SW 1271 (cell line): ENCODE measurements at regions not wholly inside any gene's neighbourhood (a gene's known extent, or its start where the extent isn't known, plus 50 kb on each side); places are given as distances from the start of the nearest gene placed in this dataset.
"Not testable (repeated sequence)": the region's sequence is repeated elsewhere in the genome, so short reads cannot be mapped to it uniquely, and the experiment has no call there.

ENCODE experiments used
- DNase-seq, 2 experiments: peaks; one replicate each; lab custom pipeline; 2025; lab: John Stamatoyannopoulos, UW

GRCh38 chr2:53536583-53537361 is 230.8 kb upstream of the CHAC2 start:
- no peak for DNase-seq

- no peak for DNase-seq
These were observed 232.3 kb upstream of the CHAC2 start for GRCh38 chr2:53535234-53535840.

GRCh38 chr2:53530126-53530525 is 237.5 kb upstream of the CHAC2 start:
- no peak for DNase-seq

DNA sequence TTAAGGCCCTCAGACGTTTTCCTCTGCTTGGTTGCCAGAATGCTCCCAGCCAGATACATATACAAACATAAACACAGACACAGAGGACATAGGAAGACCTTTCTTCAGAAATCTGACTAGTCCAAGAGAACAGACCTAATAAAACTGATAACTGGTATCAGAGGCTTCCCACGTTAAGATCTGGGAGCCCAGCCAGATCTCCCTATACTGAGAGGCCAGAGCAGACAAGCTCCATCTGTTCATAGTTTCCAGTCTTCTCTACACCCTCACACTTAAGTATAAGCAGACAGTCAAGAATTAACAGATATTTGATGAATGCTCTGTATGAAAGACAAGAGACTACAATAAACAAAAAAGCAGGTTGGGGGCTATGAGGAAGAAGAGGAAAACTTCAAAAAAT is 240.5 kb upstream of the CHAC2 start:
- DNase-seq = no peak

DNA sequence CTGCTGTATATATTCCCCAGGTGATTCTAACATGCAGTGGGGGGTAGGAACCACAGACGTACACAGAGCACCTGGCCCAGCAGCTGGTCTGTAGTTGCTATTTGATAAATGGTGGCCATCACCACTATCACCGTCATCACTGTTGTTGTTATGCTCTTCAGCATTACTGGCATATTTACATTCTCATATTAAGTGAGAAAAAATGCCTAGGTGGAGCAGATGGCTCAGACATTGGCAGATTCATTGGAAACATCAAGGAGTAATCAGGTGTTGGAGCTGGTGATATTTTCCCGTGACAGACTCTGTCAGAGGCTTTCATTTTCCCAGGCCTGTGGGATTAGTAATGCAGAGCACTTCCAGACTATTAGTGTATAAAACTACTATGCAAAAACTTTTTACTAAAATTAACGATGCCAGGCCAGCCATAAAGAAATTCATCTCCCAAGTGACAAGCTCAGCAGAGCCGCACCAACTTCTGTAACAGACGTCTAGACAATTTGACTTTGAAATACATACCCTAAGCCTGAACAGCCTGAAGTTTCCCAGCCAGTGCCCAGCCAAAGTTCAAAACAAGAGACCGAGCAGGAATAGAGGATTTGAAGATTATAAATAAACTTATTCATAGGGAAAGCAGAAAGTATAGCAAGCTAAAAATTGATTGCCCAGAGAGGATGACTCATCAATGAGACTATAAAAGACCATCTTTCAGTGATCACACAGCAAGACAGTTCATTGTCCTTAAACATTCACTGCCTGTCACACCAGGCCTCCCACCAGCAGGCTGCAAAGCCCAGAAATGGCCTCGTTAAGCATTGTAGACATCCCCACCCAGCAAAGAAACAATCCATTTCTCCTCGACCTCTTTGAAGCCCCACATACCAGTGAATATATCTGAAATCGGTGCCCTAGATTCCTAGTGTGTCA is 247.4 kb upstream of the CHAC2 start:
- DNase-seq = no peak

DNA sequence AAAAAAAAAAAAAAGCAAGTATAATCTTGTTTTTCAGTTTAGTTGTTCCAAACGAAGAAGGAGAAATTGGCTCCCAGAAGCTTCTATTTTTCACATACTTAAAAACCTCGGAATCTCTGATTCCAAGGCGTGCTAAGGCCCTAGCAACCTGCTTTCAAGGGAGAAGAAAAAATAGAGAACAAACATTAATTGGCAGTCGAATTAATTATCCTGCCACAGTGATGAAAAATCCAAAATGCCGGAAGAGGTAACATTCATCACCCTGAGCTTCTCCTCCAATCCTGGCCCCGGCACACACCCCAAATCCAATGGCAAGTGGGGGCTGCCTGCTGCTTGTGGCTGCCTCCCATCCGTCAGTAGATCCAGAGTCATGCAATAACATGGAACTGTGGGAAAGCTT is 250.2 kb upstream of the CHAC2 start:
- DNase-seq = no peak

- no peak for DNase-seq
These were observed 251.0 kb upstream of the CHAC2 start for GRCh38 chr2:53516650-53517049.

- no peak for DNase-seq
These were observed 251.9 kb upstream of the CHAC2 start for GRCh38 chr2:53515435-53516332.

- no peak for DNase-seq
These were observed 254.4 kb upstream of the CHAC2 start for GRCh38 chr2:53513167-53513666.

- DNase-seq = no peak
These were observed 255.4 kb upstream of the CHAC2 start for GRCh38 chr2:53512071-53512826.

- DNase-seq = no peak
These were observed 256.1 kb upstream of the CHAC2 start for GRCh38 chr2:53511549-53511948.

DNA sequence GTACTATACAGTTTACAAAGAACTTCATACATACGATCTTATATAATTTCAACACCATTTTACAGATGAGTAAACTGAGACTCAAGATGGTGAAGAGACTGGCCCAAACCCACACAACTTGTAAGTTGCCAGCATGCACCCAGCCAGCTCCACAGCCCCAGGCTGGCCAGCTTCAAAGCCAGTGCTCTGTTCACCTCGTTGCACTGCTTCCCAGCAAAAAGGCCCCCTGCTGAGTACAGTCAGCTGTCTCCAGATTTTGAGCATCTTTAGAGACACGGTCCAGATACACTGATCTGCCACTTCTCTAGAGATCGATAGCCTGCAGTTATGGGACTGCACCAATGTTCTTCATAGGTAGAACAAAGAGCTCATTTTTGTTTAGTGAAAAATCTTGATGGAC is 257.2 kb upstream of the CHAC2 start:
- DNase-seq = no peak

DNA sequence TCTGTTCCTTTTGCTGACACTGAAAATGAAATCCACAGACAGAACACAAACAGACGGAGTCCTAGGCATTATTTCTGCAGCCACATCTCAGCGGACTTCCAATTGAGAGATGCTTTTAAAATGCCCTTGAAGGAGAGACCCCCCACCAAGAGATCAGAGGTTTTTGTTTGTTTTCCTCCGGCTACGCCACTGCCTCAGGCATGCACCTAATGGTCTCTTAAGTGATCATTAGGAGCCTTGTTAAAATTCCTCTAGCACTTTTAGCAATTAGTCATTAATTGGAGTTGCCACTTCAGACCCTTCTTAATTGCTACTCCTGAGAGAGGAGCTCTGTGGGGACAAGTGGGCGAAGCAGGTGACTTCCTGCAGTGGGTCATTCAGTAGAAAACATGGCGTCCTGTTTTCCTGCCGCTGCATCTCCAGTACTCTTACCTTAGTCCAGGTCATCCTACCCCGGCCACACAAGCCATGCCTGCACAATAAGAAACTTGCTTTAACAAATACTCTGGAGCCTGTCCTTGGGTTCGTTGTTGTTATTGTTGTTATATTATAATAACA is 257.7 kb upstream of the CHAC2 start:
- DNase-seq = no peak

- DNase-seq = no peak
These were observed 258.9 kb upstream of the CHAC2 start for GRCh38 chr2:53508667-53509066.

GRCh38 chr2:53507070-53507469 is 260.5 kb upstream of the CHAC2 start:
- DNase-seq = not testable (repeated sequence)

DNA sequence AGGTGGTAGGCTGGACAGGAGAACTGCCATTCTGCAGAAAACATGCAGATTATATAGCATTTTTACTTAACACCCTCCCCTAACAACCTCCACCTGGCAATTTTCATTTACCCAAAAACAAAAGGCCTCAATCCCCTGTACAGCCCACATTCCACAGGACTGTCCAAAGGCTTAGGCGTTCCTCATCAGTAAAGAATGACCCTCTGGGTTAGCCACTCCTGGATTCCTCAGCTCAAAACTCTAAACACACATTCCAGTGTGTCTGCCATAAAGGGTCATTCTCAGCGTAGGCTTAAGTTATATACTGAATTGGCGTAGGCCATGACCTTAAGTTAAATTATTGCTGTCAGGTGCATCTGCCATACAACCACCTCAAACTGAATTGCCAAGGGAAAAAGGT is 261.8 kb upstream of the CHAC2 start:
- no peak for DNase-seq

DNA sequence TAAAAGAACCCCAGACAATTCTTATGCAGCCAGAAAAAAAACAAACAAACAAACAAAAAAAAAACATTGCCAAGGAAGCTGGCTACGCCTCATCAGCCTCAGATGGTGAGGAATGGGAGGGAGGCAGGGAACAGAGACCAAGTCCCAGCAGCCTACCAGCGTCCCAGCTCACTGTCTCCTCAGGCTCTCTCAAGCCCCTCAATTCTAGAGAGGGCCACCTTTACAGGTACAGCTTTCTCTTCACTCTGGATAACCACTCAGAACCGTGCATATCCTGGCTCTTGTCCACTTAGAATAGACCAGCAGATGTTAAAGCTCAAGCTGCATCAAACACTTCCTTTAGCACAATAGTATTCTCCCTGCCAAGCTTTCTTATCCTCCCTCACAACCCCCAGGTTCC is 263.1 kb upstream of the CHAC2 start:
- DNase-seq = no peak

GRCh38 chr2:53500181-53500580 is 267.4 kb upstream of the CHAC2 start:
- no peak for DNase-seq

DNA sequence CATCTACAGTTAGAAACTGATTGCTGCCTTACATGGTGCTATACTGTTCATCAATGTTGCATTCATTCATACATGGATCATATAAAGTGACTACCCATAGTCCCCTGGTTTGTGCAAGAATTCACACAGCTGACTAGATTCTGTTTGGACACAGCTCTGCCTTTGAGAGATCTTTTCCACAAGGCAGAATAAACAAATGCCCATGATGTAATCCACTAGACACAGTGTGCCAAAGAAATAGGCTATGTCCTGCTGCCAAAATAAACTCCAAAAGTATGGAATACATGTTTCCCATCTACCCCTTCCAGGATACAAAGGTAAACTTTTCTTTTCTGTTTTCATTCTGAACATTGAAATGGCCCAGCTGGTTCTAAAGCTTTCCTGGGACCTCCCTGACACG is 269.4 kb upstream of the CHAC2 start:
- DNase-seq = no peak

DNA sequence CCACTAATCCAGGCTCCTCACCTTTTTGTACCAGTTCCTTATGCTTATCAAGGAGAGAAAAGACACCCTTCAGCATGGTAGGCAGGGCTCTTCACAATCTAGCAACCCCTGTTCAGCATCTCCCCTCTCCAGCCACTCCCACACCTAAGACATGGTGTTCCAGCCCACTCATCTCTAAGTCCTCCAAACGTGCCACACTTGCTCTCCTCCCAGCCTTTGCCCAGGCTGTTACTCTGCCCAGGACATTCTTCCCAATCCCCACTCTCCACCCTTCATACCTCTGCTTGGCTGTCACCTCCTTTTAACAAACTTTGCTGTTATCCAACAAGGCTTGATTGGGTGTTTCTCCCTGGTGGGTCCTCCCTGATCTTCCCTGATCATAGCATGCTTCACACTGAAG is 270.6 kb upstream of the CHAC2 start:
- no peak for DNase-seq
